Panc1 (cell line): ENCODE measurements at regions not wholly inside any gene's neighbourhood (a gene's known extent, or its start where the extent isn't known, plus 50 kb on each side); places are given as distances from the start of the nearest gene placed in this dataset.

Experiments used
- ATAC-seq: fragments of 200-7000 bp; cut with Tn5 transposase; 2 replicates; pipeline ENCODE4 v1.9.1; 2020; ENCODE audit warnings: mild to moderate bottlenecking, moderate library complexity
- BruUV-seq: library from RNA; stranded (reverse); fragments of 400-500 nt; replicated peaks from 2 replicates; lab custom pipeline; 2021; lab: Mats Ljungman, UMichigan
- CTCF ChIA-PET: fragments of 300-600 bp; sonication (Branson Sonifier 250); formaldehyde crosslinking; loops from one replicate; lab custom pipeline; 2022; ENCODE audit warnings: antibody characterized with exemption; lab: Charles Lee
- POLR2A ChIA-PET: fragments of 300-600 bp; sonication (Branson Sonifier 250); formaldehyde crosslinking; loops from one replicate; lab custom pipeline; 2022; ENCODE audit warnings: antibody characterized with exemption; lab: Charles Lee
- DNase-seq: peaks from one replicate; pipeline ENCODE4 v3.0.0-alpha.2; 2010; ENCODE audit warnings: low read depth, low spot score
- H3K27ac ChIP-seq: 2 replicates; pipeline ENCODE4 v1.5.1; 2011; ENCODE audit warnings: mild to moderate bottlenecking, low read length, inconsistent platforms
- H3K27me3 ChIP-seq: fragments of 200-500 bp; sonication (Bioruptor generic); 2 replicates; pipeline ENCODE4 v1.6.0; 2014; ENCODE audit warnings: low read length, inconsistent platforms; ENCODE audit not compliant: control insufficient read depth, insufficient read depth
- H3K36me3 ChIP-seq: fragments of 200-500 bp; sonication (Bioruptor generic); 2 replicates; pipeline ENCODE4 v1.5.1; 2014; ENCODE audit warnings: inconsistent platforms, mild to moderate bottlenecking, low read length, moderate library complexity; ENCODE audit not compliant: control insufficient read depth, insufficient read depth
- H3K4me1 ChIP-seq: 2 replicates; pipeline ENCODE4 v1.5.1; 2011; ENCODE audit warnings: inconsistent platforms, mild to moderate bottlenecking, low read length, moderate library complexity; ENCODE audit not compliant: control insufficient read depth, insufficient read depth
- H3K4me3 ChIP-seq, 2 experiments: 2 replicates each; pipeline ENCODE4 v1.5.1; 2011 to 2012; ENCODE audit warnings: low read depth in 2 of 2, low read length in 2 of 2, mild to moderate bottlenecking in 2 of 2, inconsistent platforms in 1 of 2, moderate library complexity in 1 of 2
- H3K9me3 ChIP-seq: fragments of 200-500 bp; sonication (Bioruptor generic); 2 replicates; pipeline ENCODE4 v1.5.1; 2014; ENCODE audit warnings: low read depth, mild to moderate bottlenecking, inconsistent platforms, low read length, moderate library complexity; ENCODE audit not compliant: control insufficient read depth, insufficient read depth
- CTCF ChIP-seq: fragments of 450-650 bp; IDR thresholded peaks from 2 replicates; pipeline ENCODE4 v1.5.1; 2017; ENCODE audit warnings: mild to moderate bottlenecking
- POLR2AphosphoS5 ChIP-seq: IDR thresholded peaks from 2 replicates; pipeline ENCODE4 v1.6.1; 2012; ENCODE audit warnings: mild to moderate bottlenecking, low read depth, low read length, moderate library complexity
- REST ChIP-seq, 2 experiments: IDR thresholded peaks; 2 replicates each; pipeline ENCODE4 v1.6.1; 2011 to 2012; ENCODE audit warnings: low read depth in 2 of 2, control low read depth in 1 of 2, low read length in 1 of 2, mild to moderate bottlenecking in 1 of 2, moderate library complexity in 1 of 2; ENCODE audit not compliant: insufficient read depth in 1 of 2
- SIN3A ChIP-seq: IDR thresholded peaks from 2 replicates; pipeline ENCODE4 v1.6.1; 2012; ENCODE audit warnings: low read depth, mild to moderate bottlenecking, low read length, moderate library complexity, borderline replicate concordance; ENCODE audit not compliant: insufficient read depth
- TCF7L2 ChIP-seq: IDR thresholded peaks from 2 replicates; pipeline ENCODE4 v1.6.1; 2011; ENCODE audit warnings: mild to moderate bottlenecking, low read depth, low read length, inconsistent platforms
- in situ Hi-C: cut with HindIII; loops from 2 replicates; pipeline ENCODE4 v1.10.0; 2016; ENCODE audit warnings: low sequenced_read_pairs, low pct_unique_long_range_greater_than_20kb
- intact Hi-C: fragments of 100-400 bp; cut with micrococcal nuclease; formaldehyde crosslinking; loops from one replicate; pipeline ENCODE4 v1.10.0; 2022; ENCODE audit not compliant: unreplicated experiment

- TF ChIP-seq SIN3A (no peak), POLR2AphosphoS5 (no peak)
- ChIA-PET CTCF (no interaction called here), POLR2A (no interaction called here)
- Histone ChIP-seq H3K27me3 (no peaks in the 10 kb centered on the region), H3K9me3 (no peaks in the 10 kb centered on the region), H3K36me3 (no peaks in the 10 kb centered on the region), H3K4me3 (no peak overlapping the region), H3K27ac (no peak overlapping the region), H3K4me1 (no peaks in the 10 kb centered on the region)
- BruUV-seq: no TSS peak
- ATAC-seq (no peak), DNase-seq (no peak)
- in situ Hi-C loops (no loop called here), intact Hi-C loops (no loop called here)
Measured at GRCh38 chr6:156598855-156599180, 178.4 kb upstream of the ARID1B start.

- Histone ChIP-seq H3K9me3 (no peaks in the 10 kb centered on the region), H3K4me3 (no peak overlapping the region), H3K36me3 (no peaks in the 10 kb centered on the region), H3K4me1 (no peaks in the 10 kb centered on the region), H3K27ac (no peak overlapping the region), H3K27me3 (peaks cover 2% of the 10 kb centered on the region; the same call in 1 of the 2 replicates)
- intact Hi-C loops: no loop called here
- in situ Hi-C loops: no loop called here
- DNase-seq (no peak), ATAC-seq (no peak)
- TF ChIP-seq REST (IDR thresholded peaks at IDR 0.05; ENCODE audit: insufficient read depth in 1 of 2, low read depth in 2 of 2, low read length in 1 of 2) (no peak), SIN3A (no peak), POLR2AphosphoS5 (no peak), CTCF (no peak), TCF7L2 (no peak)
- ChIA-PET POLR2A (no interaction called here), CTCF (no interaction called here)
- BruUV-seq: no TSS peak
Measured at GRCh38 chr6:156598071-156598854, 178.9 kb upstream of the ARID1B start.

- no peak for DNase-seq
- Histone ChIP-seq H3K4me1 (no peaks in the 10 kb centered on the region), H3K27ac (no peak overlapping the region), H3K9me3 (no peaks in the 10 kb centered on the region), H3K27me3 (peaks cover 2% of the 10 kb centered on the region; the same call in 1 of the 2 replicates), H3K4me3 (no peak overlapping the region), H3K36me3 (no peaks in the 10 kb centered on the region)
- no peak for ATAC-seq
- TF ChIP-seq CTCF (no peak), REST (IDR thresholded peaks at IDR 0.05; ENCODE audit: insufficient read depth in 1 of 2, low read depth in 2 of 2, low read length in 1 of 2) (no peak), SIN3A (no peak), POLR2AphosphoS5 (no peak), TCF7L2 (no peak)
- no TSS peak for BruUV-seq
- ChIA-PET POLR2A (no interaction called here), CTCF (interaction anchor here (0.6 kb wide), 1 partner anchor 1271 kb away, joined by 6 read pairs; no protein-coding TSS in a partner anchor)
- in situ Hi-C loops (no loop called here), intact Hi-C loops (no loop called here)
Measured at GRCh38 chr6:156597095-156597494, 180.1 kb upstream of the ARID1B start.
